ENCODE measurements at regions not wholly inside any gene's neighbourhood (a gene's known extent, or its start where the extent isn't known, plus 50 kb on each side); places are given as distances from the start of the nearest gene placed in this dataset.

- H3K27ac ChIP-seq (ENCODE audit: extremely low read depth, low read depth, low read length) = no peak overlapping the region
- no TSS peak for BruUV-seq (replicated peaks)
- no peak for FAIRE-seq
- H4K20me1 ChIP-seq (replicated peaks; ENCODE audit: control insufficient read depth, insufficient read depth, low read length) = no peaks in the 10 kb centered on the region
- intact Hi-C loops (cut with micrococcal nuclease) (no loop called here), in situ Hi-C loops (cut with MboI) (no loop called here)
- POLR2A ChIA-PET = no interaction called here
- no peak for TF ChIP-seq NONO (IDR thresholded peaks at IDR 0.05; ENCODE audit: low read depth in 2 of 2, low read length in 1 of 2)
- no peak for TF ChIP-seq ZNF395 (CRISPR knock-in tag; IDR thresholded peaks at IDR 0.05)
- ATAC-seq = no peak
- H3K4me1 ChIP-seq (replicated peaks in 1 of 2; ENCODE audit: control insufficient read depth in 2 of 2, insufficient read depth in 2 of 2, low read length in 2 of 2) = no peaks in the 10 kb centered on the region
- no peak overlapping the region for H3K9ac ChIP-seq (ENCODE audit: insufficient read depth in 1 of 2, low read depth in 2 of 2, low read length in 2 of 2)
- H3K79me2 ChIP-seq (ENCODE audit: control insufficient read depth, insufficient read depth, low read length) = no peaks in the 10 kb centered on the region
- no peak for DNase-seq (ENCODE audit: extremely low read depth in 1 of 4, low spot score in 3 of 4)
- H3K4me2 ChIP-seq (ENCODE audit: insufficient read depth, low read length) = no peak overlapping the region
- no peaks in the 10 kb centered on the region for H3K36me3 ChIP-seq (ENCODE audit: control insufficient read depth, insufficient read depth, low read length)
- H3K9me1 ChIP-seq (ENCODE audit: control insufficient read depth, insufficient read depth, low read length) = no peaks in the 10 kb centered on the region
- H3K4me3 ChIP-seq = no peak overlapping the region
- H3K9me3 ChIP-seq (replicated peaks; ENCODE audit: control insufficient read depth, insufficient read depth, low read depth, low read length) = no peaks in the 10 kb centered on the region
- no peaks in the 10 kb centered on the region for H3K27me3 ChIP-seq (ENCODE audit: control insufficient read depth in 2 of 2, insufficient read depth in 2 of 2, low read length in 2 of 2)
- H2AFZ ChIP-seq (ENCODE audit: low read depth, low read length) = no peak overlapping the region
- CTCF ChIA-PET (ENCODE audit: low intra/inter-chr PET ratio) = no interaction called here
Observed at GRCh38 chr3:80036176-80036575, 268.4 kb upstream of the ROBO1 start.

DNA sequence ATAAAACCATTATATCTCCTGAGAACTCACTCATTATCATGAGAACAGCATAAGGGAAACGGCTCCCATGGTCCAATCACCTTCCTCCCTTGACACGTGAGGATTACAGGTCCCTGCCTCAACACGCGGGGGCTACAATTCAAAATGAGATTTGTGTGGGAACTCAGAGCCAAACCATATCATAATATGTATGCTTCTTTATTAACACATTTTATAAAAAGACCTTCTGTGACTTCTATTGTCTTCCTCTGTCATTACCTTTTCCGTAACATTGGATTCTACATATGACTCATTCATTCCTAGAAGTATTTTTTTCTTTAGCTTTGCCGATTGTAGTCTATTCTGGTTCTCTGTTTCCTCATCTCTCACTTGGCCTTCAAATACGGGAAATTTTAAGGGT, 267.2 kb upstream of the ROBO1 start:
- H3K27me3 ChIP-seq (ENCODE audit: control insufficient read depth in 2 of 2, insufficient read depth in 2 of 2, low read length in 2 of 2) = no peaks in the 10 kb centered on the region
- H3K4me1 ChIP-seq (replicated peaks in 1 of 2; ENCODE audit: control insufficient read depth in 2 of 2, insufficient read depth in 2 of 2, low read length in 2 of 2) = no peaks in the 10 kb centered on the region
- H3K4me3 ChIP-seq = no peak overlapping the region
- ChIA-PET CTCF (ENCODE audit: low intra/inter-chr PET ratio) (no interaction called here), POLR2A (no interaction called here)
- no peaks in the 10 kb centered on the region for H3K9me3 ChIP-seq (replicated peaks; ENCODE audit: control insufficient read depth, insufficient read depth, low read depth, low read length)
- H3K79me2 ChIP-seq (ENCODE audit: control insufficient read depth, insufficient read depth, low read length) = no peaks in the 10 kb centered on the region
- H2AFZ ChIP-seq (ENCODE audit: low read depth, low read length) = no peak overlapping the region
- H3K9me1 ChIP-seq (ENCODE audit: control insufficient read depth, insufficient read depth, low read length) = no peaks in the 10 kb centered on the region
- BruUV-seq (replicated peaks) = no TSS peak
- no peak overlapping the region for H3K27ac ChIP-seq (ENCODE audit: extremely low read depth, low read depth, low read length)
- in situ Hi-C loops (cut with MboI) (no loop called here), intact Hi-C loops (cut with micrococcal nuclease) (no loop called here)
- H3K9ac ChIP-seq (ENCODE audit: insufficient read depth in 1 of 2, low read depth in 2 of 2, low read length in 2 of 2) = no peak overlapping the region
- no peak overlapping the region for H3K4me2 ChIP-seq (ENCODE audit: insufficient read depth, low read length)
- no peaks in the 10 kb centered on the region for H3K36me3 ChIP-seq (ENCODE audit: control insufficient read depth, insufficient read depth, low read length)
- TF ChIP-seq SRSF3 (IDR thresholded peaks at IDR 0.05; ENCODE audit: insufficient read depth, low read length) = no peak
- no peak for ATAC-seq
- no peak for FAIRE-seq
- no peak for DNase-seq (ENCODE audit: extremely low read depth in 1 of 4, low spot score in 3 of 4)
- 2% methylated on average over 7 of the region's 7 CpGs for WGBS (ENCODE audit: insufficient coverage, low coverage, missing lambda C conversion rate)
- H4K20me1 ChIP-seq (replicated peaks; ENCODE audit: control insufficient read depth, insufficient read depth, low read length) = no peaks in the 10 kb centered on the region

Measured in K562 (cell line).